PFSK-1 (cell line): ENCODE measurements at regions not wholly inside any gene's neighbourhood (a gene's known extent, or its start where the extent isn't known, plus 50 kb on each side); places are given as distances from the start of the nearest gene placed in this dataset.

Source experiments
- FOXP2 ChIP-seq: optimal IDR thresholded peaks from 2 replicates; pipeline ENCODE3; 2011; ENCODE audit warnings: borderline replicate concordance, control low read depth, inconsistent platforms; ENCODE audit not compliant: insufficient read depth; ENCODE audit errors: extremely low read length, extremely low read depth
- POLR2AphosphoS5 ChIP-seq: IDR thresholded peaks from 2 replicates; pipeline ENCODE4 v1.6.1; 2012; ENCODE audit warnings: low read depth, mild to moderate bottlenecking, control low read depth, low read length, moderate library complexity
- SIN3A ChIP-seq: IDR thresholded peaks from 2 replicates; pipeline ENCODE4 v1.6.1; 2012; ENCODE audit warnings: mild to moderate bottlenecking, low read length, moderate library complexity, borderline replicate concordance; ENCODE audit not compliant: insufficient read depth
- TAF1 ChIP-seq: IDR thresholded peaks from 2 replicates; pipeline ENCODE4 v1.6.1; 2012; ENCODE audit warnings: low read length, control low read depth, borderline replicate concordance; ENCODE audit not compliant: insufficient read depth
- TF ChIP-seq, protein P1 (sequence below), 2 experiments: IDR thresholded peaks; 2 replicates each; pipeline versions ENCODE4 v1.6.1 to v1.8.0; 2011 to 2012; ENCODE audit warnings: low read depth in 2 of 2, low read length in 2 of 2, control low read depth in 1 of 2, inconsistent platforms in 1 of 2, mild to moderate bottlenecking in 1 of 2, moderate library complexity in 1 of 2; ENCODE audit not compliant: insufficient read depth in 1 of 2

DNA sequence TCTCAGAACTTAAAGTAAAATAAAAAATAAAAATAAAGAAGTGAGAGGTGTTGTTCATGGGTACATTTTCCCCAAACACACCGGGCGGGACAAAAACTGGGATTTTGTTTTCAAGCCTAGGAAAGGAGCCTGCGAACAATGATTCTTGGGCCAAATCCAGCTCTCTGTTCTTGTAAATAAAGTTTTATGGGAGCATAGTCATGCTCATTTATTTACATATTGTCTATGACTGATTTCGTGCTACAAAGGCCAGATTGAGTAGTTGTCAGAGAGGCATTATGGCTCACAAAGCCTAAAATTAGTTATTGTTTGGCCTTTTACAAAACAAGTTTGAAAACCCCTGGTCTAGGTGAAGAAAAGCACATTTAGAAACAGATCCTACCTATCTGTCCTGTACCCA is 821.0 kb upstream of the GRAMD2B start:
- TF ChIP-seq TAF1 (no peak), SIN3A (no peak), FOXP2 (no peak), POLR2AphosphoS5 (no peak)
- TF ChIP-seq, protein P1, sequence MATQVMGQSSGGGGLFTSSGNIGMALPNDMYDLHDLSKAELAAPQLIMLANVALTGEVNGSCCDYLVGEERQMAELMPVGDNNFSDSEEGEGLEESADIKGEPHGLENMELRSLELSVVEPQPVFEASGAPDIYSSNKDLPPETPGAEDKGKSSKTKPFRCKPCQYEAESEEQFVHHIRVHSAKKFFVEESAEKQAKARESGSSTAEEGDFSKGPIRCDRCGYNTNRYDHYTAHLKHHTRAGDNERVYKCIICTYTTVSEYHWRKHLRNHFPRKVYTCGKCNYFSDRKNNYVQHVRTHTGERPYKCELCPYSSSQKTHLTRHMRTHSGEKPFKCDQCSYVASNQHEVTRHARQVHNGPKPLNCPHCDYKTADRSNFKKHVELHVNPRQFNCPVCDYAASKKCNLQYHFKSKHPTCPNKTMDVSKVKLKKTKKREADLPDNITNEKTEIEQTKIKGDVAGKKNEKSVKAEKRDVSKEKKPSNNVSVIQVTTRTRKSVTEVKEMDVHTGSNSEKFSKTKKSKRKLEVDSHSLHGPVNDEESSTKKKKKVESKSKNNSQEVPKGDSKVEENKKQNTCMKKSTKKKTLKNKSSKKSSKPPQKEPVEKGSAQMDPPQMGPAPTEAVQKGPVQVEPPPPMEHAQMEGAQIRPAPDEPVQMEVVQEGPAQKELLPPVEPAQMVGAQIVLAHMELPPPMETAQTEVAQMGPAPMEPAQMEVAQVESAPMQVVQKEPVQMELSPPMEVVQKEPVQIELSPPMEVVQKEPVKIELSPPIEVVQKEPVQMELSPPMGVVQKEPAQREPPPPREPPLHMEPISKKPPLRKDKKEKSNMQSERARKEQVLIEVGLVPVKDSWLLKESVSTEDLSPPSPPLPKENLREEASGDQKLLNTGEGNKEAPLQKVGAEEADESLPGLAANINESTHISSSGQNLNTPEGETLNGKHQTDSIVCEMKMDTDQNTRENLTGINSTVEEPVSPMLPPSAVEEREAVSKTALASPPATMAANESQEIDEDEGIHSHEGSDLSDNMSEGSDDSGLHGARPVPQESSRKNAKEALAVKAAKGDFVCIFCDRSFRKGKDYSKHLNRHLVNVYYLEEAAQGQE (IDR thresholded peaks at IDR 0.05; ENCODE audit: insufficient read depth in 1 of 2, low read depth in 2 of 2, low read length in 2 of 2) = no peak

- TF ChIP-seq SIN3A (no peak), FOXP2 (no peak), TAF1 (no peak), POLR2AphosphoS5 (no peak)
- TF ChIP-seq, protein P1 (IDR thresholded peaks at IDR 0.05; ENCODE audit: insufficient read depth in 1 of 2, low read depth in 2 of 2, low read length in 2 of 2) = no peak
Observed at GRCh38 chr5:125603321-125603720, 819.9 kb upstream of the GRAMD2B start.

DNA sequence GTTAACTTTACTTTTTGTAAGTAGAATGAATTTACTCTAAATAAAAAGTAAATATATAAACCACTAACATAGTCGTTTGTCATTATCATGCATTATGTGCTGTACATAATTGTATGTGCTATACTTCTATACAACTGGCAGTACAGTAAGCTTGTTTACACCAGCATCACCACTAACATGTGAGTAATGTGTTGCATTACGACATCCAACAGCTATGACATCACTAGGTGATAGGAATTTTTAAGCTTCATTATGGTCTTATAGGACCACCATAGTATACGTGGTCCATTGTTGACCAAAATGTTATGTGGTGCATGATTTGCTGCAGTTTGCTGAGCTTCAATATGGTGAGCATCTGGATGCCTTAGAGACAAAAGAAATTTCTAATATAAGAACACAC is 819.1 kb upstream of the GRAMD2B start:
- TF ChIP-seq TAF1 (no peak), FOXP2 (no peak), POLR2AphosphoS5 (no peak), SIN3A (no peak)
- TF ChIP-seq, protein P1 (IDR thresholded peaks at IDR 0.05; ENCODE audit: insufficient read depth in 1 of 2, low read depth in 2 of 2, low read length in 2 of 2) = no peak

DNA sequence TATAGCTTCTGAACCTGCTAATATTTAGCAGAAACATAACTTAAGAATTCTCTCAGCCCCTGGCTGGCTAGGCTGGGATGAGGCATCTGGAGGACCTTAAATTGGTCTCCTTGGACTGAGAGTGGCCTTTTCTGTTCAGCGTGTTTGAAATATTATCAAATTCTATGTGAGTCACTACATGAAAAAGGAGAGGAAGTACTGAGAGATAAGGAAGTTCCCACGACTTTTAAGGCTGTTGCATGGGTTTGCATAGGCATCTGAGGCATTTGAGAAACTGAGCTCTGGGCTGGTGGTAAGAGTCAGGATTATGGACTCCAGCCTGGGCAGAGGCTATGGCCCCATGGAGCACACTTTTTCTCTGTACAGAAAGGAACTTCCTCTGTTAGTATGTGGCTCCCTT is 816.2 kb upstream of the GRAMD2B start:
- TF ChIP-seq TAF1 (no peak), SIN3A (no peak), FOXP2 (no peak)
- TF ChIP-seq, protein P1 (IDR thresholded peaks at IDR 0.05; ENCODE audit: insufficient read depth in 1 of 2, low read depth in 2 of 2, low read length in 2 of 2) = no peak

DNA sequence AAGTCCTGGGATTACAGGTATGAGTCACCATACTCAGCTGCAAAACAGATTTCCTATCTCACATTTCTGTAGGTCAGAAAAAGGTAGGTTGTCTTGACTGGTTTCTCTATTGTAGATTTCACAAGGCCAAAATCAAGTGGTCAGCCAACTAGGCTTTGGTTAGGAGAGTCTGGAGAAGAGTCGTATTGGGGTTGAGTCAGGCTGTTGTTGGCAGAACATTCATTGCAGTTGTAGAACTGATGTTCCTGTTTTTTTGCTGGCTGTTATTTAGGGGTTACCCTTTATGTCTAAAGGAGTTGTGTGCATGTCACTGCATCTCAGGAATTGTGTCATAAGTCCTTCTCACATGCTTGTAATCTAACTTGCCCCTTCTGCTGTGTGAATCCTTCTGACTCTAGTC is 814.2 kb upstream of the GRAMD2B start:
- TF ChIP-seq SIN3A = no peak
- TF ChIP-seq, protein P1 (IDR thresholded peaks at IDR 0.05; ENCODE audit: insufficient read depth in 1 of 2, low read depth in 2 of 2, low read length in 2 of 2) = no peak
- no peak for TF ChIP-seq TAF1
- TF ChIP-seq FOXP2 = no peak
- no peak for TF ChIP-seq POLR2AphosphoS5
